NCI-H82 (cell line): ENCODE measurements at regions not wholly inside any gene's neighbourhood (a gene's known extent, or its start where the extent isn't known, plus 50 kb on each side); places are given as distances from the start of the nearest gene placed in this dataset.

Experiments
- DNase-seq: peaks from one replicate; lab custom pipeline; 2025; lab: John Stamatoyannopoulos, UW

GRCh38 chr1:209222826-209223225 lies 360.7 kb upstream of the CAMK1G start:
- no peak for DNase-seq

- no peak for DNase-seq
Observed at GRCh38 chr1:209223791-209224190, 359.7 kb upstream of the CAMK1G start.

- DNase-seq, result no peak
Observed at GRCh38 chr1:209224886-209225285, 358.6 kb upstream of the CAMK1G start.

GRCh38 chr1:209227171-209227570 lies 356.3 kb upstream of the CAMK1G start:
- DNase-seq, result peak; percentile 34

GRCh38 chr1:209227941-209228340 lies 355.6 kb upstream of the CAMK1G start:
- DNase-seq, result no peak

GRCh38 chr1:209229494-209230061 lies 353.9 kb upstream of the CAMK1G start:
- DNase-seq, result no peak

GRCh38 chr1:209230314-209230713 lies 353.2 kb upstream of the CAMK1G start:
- no peak for DNase-seq

GRCh38 chr1:209231476-209232156 lies 351.9 kb upstream of the CAMK1G start:
- no peak for DNase-seq

- DNase-seq, result no peak
Observed at GRCh38 chr1:209232197-209232596, 351.3 kb upstream of the CAMK1G start.

GRCh38 chr1:209232759-209233158 lies 350.8 kb upstream of the CAMK1G start:
- DNase-seq, result no peak

GRCh38 chr1:209235166-209235565 lies 348.3 kb upstream of the CAMK1G start:
- DNase-seq, result no peak

- no peak for DNase-seq
Observed at GRCh38 chr1:209238356-209238755, 345.2 kb upstream of the CAMK1G start.

- DNase-seq, result no peak
Observed at GRCh38 chr1:209240351-209240750, 343.2 kb upstream of the CAMK1G start.

GRCh38 chr1:209241487-209241886 lies 342.0 kb upstream of the CAMK1G start:
- no peak for DNase-seq

GRCh38 chr1:209248649-209249279 lies 334.8 kb upstream of the CAMK1G start:
- peak; percentile 91 for DNase-seq

GRCh38 chr1:209249280-209249670 lies 334.2 kb upstream of the CAMK1G start:
- no peak for DNase-seq

- DNase-seq, result peak; percentile 26
Observed at GRCh38 chr1:209249785-209250440, 333.6 kb upstream of the CAMK1G start.

GRCh38 chr1:209250861-209251636 lies 332.5 kb upstream of the CAMK1G start:
- DNase-seq, result peak; percentile 72

- DNase-seq, result no peak
Observed at GRCh38 chr1:209256766-209257350, 326.7 kb upstream of the CAMK1G start.

- no peak for DNase-seq
Observed at GRCh38 chr1:209257454-209257853, 326.1 kb upstream of the CAMK1G start.

GRCh38 chr1:209260136-209260535 lies 323.4 kb upstream of the CAMK1G start:
- DNase-seq, result no peak

GRCh38 chr1:209262631-209263030 lies 320.9 kb upstream of the CAMK1G start:
- DNase-seq, result no peak
